Activated naive CD4-positive, alpha-beta T cell treated with anti-CD3 and anti-CD28 coated beads, Interleukin-2, amount 10 ng/mL, durations not matched to agents 7 days and 5 days (primary cell): ENCODE measurements at regions not wholly inside any gene's neighbourhood (a gene's known extent, or its start where the extent isn't known, plus 50 kb on each side); places are given as distances from the start of the nearest gene placed in this dataset.

Experiments used
- CTCF ChIA-PET: fragments of 350-600 bp; sonication (Branson Sonifier 250); formaldehyde crosslinking; loops from one replicate; lab custom pipeline; 2021; ENCODE audit warnings: antibody characterized with exemption; lab: Charles Lee
- DNase-seq: peaks from one replicate; pipeline ENCODE4 v3.0.0-alpha.2; 2020
- H3K27ac Mint-ChIP-seq: one replicate; pipeline ENCODE4 v1.8.0; 2021; ENCODE audit warnings: mild to moderate bottlenecking, moderate library complexity, mixed read lengths
- H3K27me3 Mint-ChIP-seq: one replicate; pipeline ENCODE4 v1.8.0; 2021; ENCODE audit warnings: mild to moderate bottlenecking, mixed read lengths
- H3K36me3 Mint-ChIP-seq: one replicate; pipeline ENCODE4 v1.8.0; 2021; ENCODE audit warnings: mixed read lengths
- H3K4me1 Mint-ChIP-seq: one replicate; pipeline ENCODE4 v1.8.0; 2021; ENCODE audit warnings: mixed read lengths
- H3K4me3 Mint-ChIP-seq: one replicate; pipeline ENCODE4 v1.8.0; 2021; ENCODE audit warnings: mild to moderate bottlenecking, moderate library complexity, mixed read lengths
- H3K9me3 Mint-ChIP-seq: one replicate; pipeline ENCODE4 v1.8.0; 2021; ENCODE audit warnings: mixed read lengths

DNA sequence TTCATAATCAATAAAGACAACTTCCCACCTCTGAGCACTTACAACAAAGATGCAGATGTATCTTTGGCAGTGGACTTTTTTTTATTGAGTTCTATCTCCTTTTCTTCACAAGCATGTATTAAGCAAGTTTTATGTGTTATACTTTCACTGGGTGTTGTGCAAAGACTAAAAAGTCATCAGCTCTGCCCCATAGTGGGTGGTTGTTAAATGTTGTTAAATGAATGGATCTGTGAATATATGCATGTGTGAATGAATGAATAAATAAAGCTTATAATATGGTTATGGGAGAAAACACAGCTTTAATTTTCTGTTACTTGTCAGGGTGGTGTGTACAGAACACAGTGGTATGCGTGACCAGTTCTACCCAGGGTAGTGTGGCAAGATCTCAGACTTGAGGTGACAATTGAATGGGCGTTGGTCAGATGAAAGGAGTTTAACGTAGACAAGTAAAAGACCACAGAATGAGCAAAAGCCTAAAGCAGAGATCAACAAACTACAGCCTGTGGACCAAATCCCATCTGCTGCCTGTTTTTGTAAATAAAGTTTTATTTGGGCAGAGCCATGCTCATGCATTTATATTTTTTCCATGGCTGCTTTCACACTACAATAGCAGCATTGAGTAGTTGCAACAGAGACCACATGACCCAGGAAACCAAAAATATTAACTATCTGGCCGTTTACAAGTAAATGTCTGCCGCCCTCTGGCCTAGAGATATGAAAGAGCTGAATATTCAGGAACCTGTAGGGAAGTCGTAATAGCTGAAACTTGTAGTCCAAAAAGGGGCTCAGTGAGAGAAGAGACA, 207.4 kb upstream of the EEA1 start:
- H3K36me3 Mint-ChIP-seq, result no peaks in the 10 kb centered on the region

DNA sequence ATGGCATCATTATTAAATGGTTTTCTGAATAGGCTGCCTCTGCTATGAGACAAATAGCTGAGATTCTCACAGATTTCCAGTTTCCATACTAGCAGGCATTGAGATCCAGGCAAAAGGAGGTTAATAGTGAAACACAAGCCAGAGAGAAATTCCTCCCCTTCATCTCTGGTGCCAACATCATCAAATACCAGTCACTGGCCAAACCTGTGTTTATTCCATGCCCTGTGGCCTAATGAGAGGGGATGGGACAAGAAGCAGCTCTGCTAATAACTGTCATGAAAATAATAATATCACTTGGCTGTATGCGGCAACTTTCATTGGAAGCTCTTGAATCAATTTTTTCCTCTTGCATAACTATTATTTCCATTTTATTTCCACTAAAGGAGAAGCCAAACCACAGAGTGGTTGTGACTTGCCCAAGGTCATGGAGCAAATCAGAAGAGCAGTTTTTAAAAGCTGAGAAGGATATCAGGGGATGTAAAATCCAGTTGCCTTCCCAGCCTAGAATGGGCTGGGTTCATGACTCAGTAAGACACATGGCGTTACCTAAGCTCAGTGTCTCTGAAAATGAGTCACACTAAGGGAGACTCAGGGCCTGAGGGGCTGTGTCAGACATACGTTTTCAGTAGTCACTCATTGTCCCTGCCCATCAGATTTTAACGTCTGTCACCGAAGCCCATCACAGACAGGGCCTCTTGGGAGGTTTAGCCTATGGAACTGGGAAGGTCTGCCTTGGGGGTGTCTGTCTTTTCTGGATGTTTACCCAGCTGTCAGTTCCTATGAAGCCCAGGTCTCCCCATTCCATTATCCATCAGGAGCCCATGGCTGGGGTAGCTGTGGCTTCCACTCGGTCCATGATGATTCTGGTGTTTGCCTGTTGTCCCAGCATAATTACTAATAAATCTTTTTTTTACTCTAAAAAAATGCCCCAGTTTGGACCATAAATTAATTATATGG, 208.8 kb upstream of the EEA1 start:
- Mint-ChIP-seq H3K4me1 (peaks cover 21% of the 10 kb centered on the region), H3K27ac (no peak overlapping the region), H3K36me3 (no peaks in the 10 kb centered on the region), H3K4me3 (no peak overlapping the region), H3K27me3 (no peaks in the 10 kb centered on the region), H3K9me3 (no peaks in the 10 kb centered on the region)
- CTCF ChIA-PET, result interaction anchor here (1.5 kb wide), 1 partner anchor 150 kb away, joined by 5 read pairs; no protein-coding TSS in a partner anchor
- DNase-seq, result no peak

More for the DNA sequence above, 207.4 kb upstream of the EEA1 start:
- Mint-ChIP-seq H3K4me3 (no peak overlapping the region), H3K4me1 (peaks cover 21% of the 10 kb centered on the region), H3K27ac (no peak overlapping the region), H3K9me3 (no peaks in the 10 kb centered on the region), H3K27me3 (no peaks in the 10 kb centered on the region)
- CTCF ChIA-PET, result no interaction called here
- DNase-seq, result no peak

DNA sequence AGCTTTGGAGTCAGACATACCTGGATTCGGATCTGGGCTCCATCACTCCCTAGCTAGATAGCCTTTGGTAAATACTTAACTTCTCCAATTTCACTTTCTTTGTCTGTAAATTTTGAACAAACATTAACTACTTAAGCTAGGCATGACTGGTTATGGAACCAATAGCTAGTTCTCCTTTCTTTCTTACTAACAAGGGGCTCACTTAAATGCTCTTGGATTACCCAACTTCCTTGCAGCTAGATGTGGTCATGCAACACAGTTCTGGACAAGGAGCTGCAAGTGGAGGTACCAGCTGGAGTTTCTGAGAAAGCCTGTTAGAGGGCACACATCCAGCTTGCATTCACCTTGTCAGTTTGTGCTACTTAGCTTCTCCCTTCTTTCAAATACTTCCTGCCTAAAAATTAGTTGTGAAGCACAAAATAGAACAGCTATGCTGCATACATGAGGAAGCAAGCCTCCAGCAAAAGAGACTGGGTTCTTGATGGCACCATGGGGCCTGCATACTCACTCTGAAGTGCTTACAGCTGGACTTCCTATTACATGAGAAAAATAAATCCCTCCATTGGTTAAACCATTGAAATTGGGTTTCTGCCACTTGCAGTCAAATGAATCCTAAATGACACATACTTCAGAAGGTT, 210.1 kb upstream of the EEA1 start:
- no peak for DNase-seq
- no peak overlapping the region for H3K4me3 Mint-ChIP-seq
- no peaks in the 10 kb centered on the region for H3K27me3 Mint-ChIP-seq
- no peak overlapping the region for H3K27ac Mint-ChIP-seq
- H3K4me1 Mint-ChIP-seq, result peaks cover 21% of the 10 kb centered on the region
- no peaks in the 10 kb centered on the region for H3K9me3 Mint-ChIP-seq
- CTCF ChIA-PET, result interaction anchor here (1.5 to 1.6 kb wide), 2 partner anchors 151 to 241 kb away, joined by 3 to 5 read pairs; no protein-coding TSS in a partner anchor
- H3K36me3 Mint-ChIP-seq, result no peaks in the 10 kb centered on the region

DNA sequence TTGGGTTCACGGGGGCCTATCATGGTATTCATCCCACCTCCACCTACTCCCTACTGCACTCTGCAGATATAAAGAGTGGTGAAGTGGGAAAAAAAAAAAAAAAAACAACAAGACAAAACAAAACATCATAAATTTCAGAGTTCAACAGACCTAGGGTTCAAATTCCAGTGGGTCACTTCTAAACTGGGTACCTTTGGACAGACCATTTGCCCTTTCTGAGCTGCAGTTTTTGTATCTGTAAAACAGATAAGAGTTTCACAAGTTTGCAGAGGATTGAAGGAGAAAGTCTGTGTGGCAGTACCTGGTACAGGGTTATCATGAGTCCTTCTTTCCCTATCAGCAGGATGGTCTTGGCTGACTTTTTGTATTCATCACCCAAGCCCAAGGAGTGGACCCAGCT, 211.2 kb upstream of the EEA1 start:
- no peak for DNase-seq
- CTCF ChIA-PET, result no interaction called here
- H3K27me3 Mint-ChIP-seq, result no peaks in the 10 kb centered on the region

DNA sequence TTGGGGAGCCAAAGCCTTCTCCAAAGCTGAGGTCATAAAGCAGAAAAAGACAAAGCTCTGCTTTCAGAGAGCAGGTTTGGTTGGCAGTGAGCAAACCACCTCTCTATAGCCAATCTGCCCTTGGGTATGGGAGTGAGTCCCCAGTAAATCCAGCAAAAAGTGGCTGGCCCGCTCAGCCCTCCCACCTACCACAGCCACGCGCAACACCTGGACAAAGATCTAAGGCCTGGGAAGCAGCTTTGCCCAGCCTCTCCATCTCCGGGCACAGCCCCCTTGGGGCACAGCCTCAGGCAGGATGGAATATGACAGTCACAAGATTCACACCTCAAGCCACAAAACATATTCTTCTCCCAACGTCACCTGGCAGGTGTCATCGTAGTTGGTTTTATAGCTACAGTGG, 211.7 kb upstream of the EEA1 start:
- H3K27ac Mint-ChIP-seq, result no peak overlapping the region
- H3K4me1 Mint-ChIP-seq, result peaks cover 7% of the 10 kb centered on the region
- DNase-seq, result no peak
- H3K27me3 Mint-ChIP-seq, result no peaks in the 10 kb centered on the region
- no peaks in the 10 kb centered on the region for H3K9me3 Mint-ChIP-seq
- no peak overlapping the region for H3K4me3 Mint-ChIP-seq
- CTCF ChIA-PET, result no interaction called here
- no peaks in the 10 kb centered on the region for H3K36me3 Mint-ChIP-seq

More for the DNA sequence above, 211.2 kb upstream of the EEA1 start:
- Mint-ChIP-seq H3K9me3 (no peaks in the 10 kb centered on the region), H3K36me3 (no peaks in the 10 kb centered on the region), H3K4me3 (no peak overlapping the region), H3K4me1 (peaks cover 11% of the 10 kb centered on the region), H3K27ac (no peak overlapping the region)

DNA sequence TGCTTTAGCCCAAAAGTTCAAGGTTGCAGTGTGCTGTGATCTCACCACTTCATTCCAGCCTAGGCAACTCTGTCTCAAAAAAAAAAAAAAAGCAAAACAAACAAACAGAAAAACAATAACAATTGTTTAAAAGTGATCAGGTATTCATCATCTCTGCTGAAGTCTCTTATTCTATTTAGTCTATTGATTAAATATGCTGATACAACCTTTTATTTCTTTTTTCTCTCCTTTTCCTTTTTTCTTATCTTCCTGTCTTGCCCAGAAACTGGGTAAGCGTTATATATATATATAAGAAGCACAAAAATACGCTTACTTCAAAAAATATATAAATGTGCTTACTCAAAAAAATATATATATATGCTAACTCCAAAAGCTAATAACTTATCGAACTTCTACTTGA, 213.8 kb upstream of the EEA1 start:
- H3K27me3 Mint-ChIP-seq, result no peaks in the 10 kb centered on the region
- H3K36me3 Mint-ChIP-seq, result no peaks in the 10 kb centered on the region
- H3K27ac Mint-ChIP-seq, result no peak overlapping the region
- H3K9me3 Mint-ChIP-seq, result no peaks in the 10 kb centered on the region
- H3K4me3 Mint-ChIP-seq, result no peak overlapping the region
- CTCF ChIA-PET, result interaction anchor here (1.4 kb wide), 1 partner anchor 45 kb away, joined by 3 read pairs; no protein-coding TSS in a partner anchor
- DNase-seq, result no peak
- no peaks in the 10 kb centered on the region for H3K4me1 Mint-ChIP-seq

DNA sequence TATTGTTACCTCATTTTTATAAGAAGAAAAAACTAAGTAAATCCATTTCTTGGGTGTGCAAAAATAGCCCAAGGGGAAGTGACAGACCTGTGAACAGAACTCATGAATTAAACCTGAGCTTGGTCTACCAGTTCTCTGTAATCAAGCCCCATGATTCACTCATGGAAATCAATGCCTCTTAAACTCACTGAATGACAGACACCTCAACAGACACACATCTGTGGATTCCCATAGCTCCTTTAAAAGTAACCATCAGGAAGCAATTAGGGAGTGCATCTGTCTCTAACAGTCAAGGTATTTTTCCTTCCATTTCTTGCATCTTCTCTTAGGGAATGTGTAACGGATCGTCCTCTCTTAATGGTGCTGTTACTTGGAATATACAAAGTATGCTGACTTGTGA, 215.0 kb upstream of the EEA1 start:
- CTCF ChIA-PET, result no interaction called here
- Mint-ChIP-seq H3K9me3 (no peaks in the 10 kb centered on the region), H3K27ac (no peak overlapping the region), H3K27me3 (no peaks in the 10 kb centered on the region), H3K36me3 (no peaks in the 10 kb centered on the region), H3K4me3 (no peak overlapping the region), H3K4me1 (no peaks in the 10 kb centered on the region)
- no peak for DNase-seq

DNA sequence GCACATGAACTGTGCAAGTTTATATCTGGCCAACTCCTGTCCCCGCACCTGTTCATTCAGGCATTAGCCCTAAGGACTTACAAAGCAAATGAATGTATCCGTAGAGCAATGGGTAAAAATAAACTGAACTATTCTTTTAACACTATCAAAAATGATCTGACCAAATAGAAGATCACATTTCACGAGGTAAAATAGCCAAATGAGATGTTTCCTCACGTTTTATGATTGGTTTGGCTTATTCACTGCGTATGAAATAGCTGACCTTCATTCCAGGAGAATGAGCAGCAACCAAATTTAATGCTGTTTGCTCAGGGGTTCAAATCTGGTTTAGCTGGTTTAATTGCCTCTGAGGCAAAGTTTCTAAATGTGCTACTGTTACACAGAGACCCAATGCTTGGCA, 216.0 kb upstream of the EEA1 start:
- CTCF ChIA-PET, result no interaction called here
- Mint-ChIP-seq H3K4me1 (no peaks in the 10 kb centered on the region), H3K4me3 (no peak overlapping the region), H3K27me3 (no peaks in the 10 kb centered on the region), H3K9me3 (no peaks in the 10 kb centered on the region), H3K27ac (no peak overlapping the region), H3K36me3 (no peaks in the 10 kb centered on the region)
- no peak for DNase-seq

DNA sequence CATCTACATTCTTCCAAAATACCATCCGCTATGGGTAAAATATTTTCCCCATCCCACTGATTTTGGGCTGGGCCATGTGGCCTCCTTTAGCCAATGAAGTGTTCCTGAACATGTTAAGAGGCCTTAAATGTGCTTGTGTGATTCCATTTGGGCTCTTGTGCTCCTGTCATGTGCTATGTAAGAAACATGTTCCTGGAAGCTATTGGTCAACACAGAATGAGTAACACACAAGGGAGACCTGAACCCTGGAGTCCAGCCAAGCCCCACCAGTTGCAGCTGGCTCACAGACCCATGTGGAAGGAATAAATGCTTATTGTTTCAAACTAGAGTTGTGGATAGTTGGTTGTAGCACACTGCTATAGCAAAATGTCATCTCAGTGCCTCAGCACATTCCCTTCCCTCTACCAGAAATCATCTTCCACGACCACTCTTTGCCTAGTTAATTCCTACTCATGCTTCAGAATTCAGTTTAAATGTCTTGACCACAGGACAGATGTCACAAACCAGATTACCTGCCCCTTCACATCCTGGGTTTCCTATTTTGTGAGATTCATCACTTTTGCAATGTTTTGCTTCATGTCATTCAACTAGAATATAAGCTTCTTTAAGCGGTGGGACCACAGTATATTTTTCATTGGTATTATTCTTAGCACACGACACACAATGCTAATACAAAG, 217.3 kb upstream of the EEA1 start:
- no peak overlapping the region for H3K27ac Mint-ChIP-seq
- DNase-seq, result no peak
- CTCF ChIA-PET, result no interaction called here

DNA sequence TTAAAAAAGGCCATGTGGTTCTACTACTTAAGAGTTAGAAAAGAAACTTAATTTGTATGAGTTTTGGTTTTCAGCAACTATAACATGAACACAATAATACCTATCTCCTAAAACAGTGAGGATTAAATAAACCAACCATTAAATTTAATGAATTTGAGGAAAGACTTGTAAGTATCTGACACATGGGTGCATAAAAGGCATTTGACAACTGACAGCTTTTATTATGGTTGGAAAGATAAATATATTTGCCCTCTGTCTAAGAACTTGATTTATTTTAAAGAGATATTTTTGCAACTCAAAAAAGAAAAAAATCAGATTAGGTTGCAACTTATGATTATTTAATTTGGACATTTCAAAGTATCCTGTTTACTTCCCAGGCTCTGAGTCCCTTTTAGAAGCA, 217.9 kb upstream of the EEA1 start:
- Mint-ChIP-seq H3K27ac (no peak overlapping the region), H3K36me3 (no peaks in the 10 kb centered on the region), H3K4me1 (no peaks in the 10 kb centered on the region), H3K27me3 (no peaks in the 10 kb centered on the region), H3K9me3 (no peaks in the 10 kb centered on the region), H3K4me3 (no peak overlapping the region)
- DNase-seq, result no peak
- CTCF ChIA-PET, result no interaction called here

More for the DNA sequence above, 217.3 kb upstream of the EEA1 start:
- Mint-ChIP-seq H3K27me3 (no peaks in the 10 kb centered on the region), H3K9me3 (no peaks in the 10 kb centered on the region), H3K4me3 (no peak overlapping the region), H3K4me1 (no peaks in the 10 kb centered on the region), H3K36me3 (no peaks in the 10 kb centered on the region)

DNA sequence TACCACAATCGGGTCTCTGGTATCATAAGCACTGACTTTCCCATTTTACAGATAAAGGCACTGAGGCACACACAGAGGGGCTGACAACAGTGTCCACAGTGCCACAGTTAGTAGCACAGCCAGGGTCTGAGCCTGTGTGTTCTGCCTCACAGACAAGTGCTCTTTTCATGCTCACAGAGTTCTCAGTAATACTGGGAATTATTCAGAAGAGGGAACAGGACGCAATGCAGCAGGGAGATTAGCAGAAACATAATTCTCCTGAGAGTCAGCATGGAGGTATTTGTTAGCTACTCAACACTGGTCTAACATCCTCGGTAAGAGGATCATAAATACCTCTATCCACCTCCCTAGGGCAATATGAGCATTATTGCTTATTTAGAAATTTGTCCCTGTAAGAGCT, 219.3 kb upstream of the EEA1 start:
- H3K9me3 Mint-ChIP-seq, result no peaks in the 10 kb centered on the region
- H3K27me3 Mint-ChIP-seq, result no peaks in the 10 kb centered on the region
- no peak for DNase-seq
- H3K4me3 Mint-ChIP-seq, result no peak overlapping the region
- H3K36me3 Mint-ChIP-seq, result no peaks in the 10 kb centered on the region
- H3K4me1 Mint-ChIP-seq, result no peaks in the 10 kb centered on the region
- H3K27ac Mint-ChIP-seq, result no peak overlapping the region
- CTCF ChIA-PET, result no interaction called here

DNA sequence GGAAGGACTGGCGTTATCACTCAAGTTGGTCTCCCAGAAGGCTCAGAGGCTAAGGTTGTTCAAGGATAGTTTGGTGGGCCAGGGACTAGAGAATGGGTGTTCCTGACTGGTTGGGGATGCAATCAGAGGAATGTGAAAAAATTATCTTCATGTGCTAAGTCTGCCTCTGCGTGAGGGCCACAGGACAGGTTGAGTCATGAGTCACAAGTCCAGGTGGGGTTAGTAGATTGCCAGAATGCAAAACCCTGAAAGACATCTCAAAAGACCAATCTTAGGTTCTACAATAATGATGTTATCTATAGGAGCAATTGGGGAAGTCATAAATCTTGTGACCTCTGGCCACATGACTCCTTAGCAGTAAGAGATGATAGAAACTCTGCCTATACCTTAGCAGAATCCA, 220.1 kb upstream of the EEA1 start:
- DNase-seq, result no peak
- Mint-ChIP-seq H3K4me1 (no peaks in the 10 kb centered on the region), H3K36me3 (no peaks in the 10 kb centered on the region), H3K9me3 (no peaks in the 10 kb centered on the region), H3K27ac (no peak overlapping the region), H3K27me3 (no peaks in the 10 kb centered on the region), H3K4me3 (no peak overlapping the region)
- CTCF ChIA-PET, result no interaction called here

DNA sequence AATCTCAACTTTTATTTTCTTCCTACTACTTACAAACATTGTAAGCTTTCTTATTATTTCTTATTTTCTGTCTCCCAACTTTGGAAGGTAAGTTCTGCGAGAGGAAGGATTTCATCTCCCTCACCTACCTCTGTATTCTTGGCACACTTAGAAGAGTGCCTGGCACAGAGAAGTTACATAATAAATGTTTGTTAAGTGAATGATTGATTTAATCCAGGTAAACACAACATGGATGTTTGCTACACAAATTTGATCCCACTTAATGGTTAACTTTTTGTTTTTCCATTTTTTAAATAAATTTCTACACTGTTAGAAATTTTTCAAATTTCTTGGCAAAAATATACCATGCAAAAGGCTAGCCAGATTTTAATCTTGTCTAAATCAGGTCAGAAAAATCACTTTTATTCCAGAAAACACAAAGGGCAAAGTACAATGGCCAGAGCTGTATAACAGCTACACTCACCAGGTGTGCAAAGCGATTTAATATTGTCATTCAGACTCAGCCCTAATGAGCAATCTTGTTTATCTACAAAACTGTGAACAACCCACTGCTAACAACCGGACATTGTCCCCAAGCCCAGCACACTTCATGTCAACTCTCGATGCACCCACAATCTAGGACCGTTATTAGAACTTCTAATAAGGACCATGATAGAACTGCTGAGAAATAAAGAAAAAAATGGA, 222.1 kb upstream of the EEA1 start:
- Mint-ChIP-seq H3K27me3 (peaks cover 3% of the 10 kb centered on the region), H3K4me3 (no peak overlapping the region), H3K4me1 (no peaks in the 10 kb centered on the region), H3K27ac (no peak overlapping the region), H3K36me3 (no peaks in the 10 kb centered on the region), H3K9me3 (peaks cover 2% of the 10 kb centered on the region)
- no peak for DNase-seq
- CTCF ChIA-PET, result no interaction called here
